ENCODE measurements at regions not wholly inside any gene's neighbourhood (a gene's known extent, or its start where the extent isn't known, plus 50 kb on each side); places are given as distances from the start of the nearest gene placed in this dataset.

DNA sequence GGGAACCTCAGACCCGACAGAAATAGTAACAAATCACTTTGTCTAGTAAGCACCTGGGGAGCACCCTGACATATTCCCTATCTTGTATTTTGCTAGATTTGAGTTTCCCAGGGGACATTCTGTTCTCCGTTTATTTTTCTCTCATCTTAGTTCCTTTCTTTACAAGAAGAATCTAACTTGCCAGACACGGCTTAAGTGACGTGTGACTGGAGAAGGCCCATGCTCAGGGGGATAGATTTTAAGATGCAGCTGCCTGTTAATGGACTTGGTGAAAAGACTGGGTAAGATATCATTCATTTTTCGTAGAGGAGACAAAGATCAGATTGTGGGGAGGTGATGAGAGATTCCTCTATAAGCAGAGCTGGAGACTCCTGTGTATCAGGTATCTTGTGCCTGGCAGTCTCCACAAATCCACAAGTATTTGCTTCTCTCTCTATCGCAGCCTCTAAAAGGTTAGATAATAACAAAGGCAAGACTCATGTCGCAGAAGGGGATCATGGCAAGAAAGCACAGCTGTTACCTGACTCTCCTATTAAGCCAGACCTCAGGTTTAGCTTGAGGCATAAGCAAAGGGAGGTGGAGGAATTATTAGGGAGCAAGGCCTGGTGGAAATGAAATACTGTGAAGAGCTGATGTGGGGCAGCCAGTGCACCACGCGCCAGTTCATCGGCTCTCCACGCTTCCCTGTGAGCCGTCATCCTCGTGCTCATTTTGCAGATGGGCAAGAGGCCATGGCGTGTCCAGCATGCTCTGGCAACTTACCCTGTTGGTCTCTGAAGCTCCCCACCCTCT, 347.2 kb upstream of the TNP1 start:
- peaks cover 66% of the 10 kb centered on the region for H3K27me3 Mint-ChIP-seq
- Histone ChIP-seq H3K36me3 (replicated peaks in 1 of 2; ENCODE audit: control extremely low read depth in 1 of 2, control insufficient read depth in 1 of 2, extremely low read depth in 1 of 2, insufficient read depth in 2 of 2, low read length in 1 of 2) (no peaks in the 10 kb centered on the region), H3K9me3 (ENCODE audit: control extremely low read depth in 1 of 3, control insufficient read depth in 2 of 3, insufficient read depth in 1 of 3, low read length in 2 of 3) (peaks cover 0 to 6% (median 1%) of the 10 kb centered on the region in 3 donors), H3K79me2 (ENCODE audit: control insufficient read depth, insufficient read depth, low read length) (no peaks in the 10 kb centered on the region), H3K4me2 (replicated peaks; ENCODE audit: low read depth, low read length, poor library complexity, severe bottlenecking) (no peak overlapping the region), H3K27ac (ENCODE audit: low read length in 2 of 2) (no peak overlapping the region), H4K20me1 (ENCODE audit: control insufficient read depth, insufficient read depth, low read length, poor library complexity, severe bottlenecking) (no peaks in the 10 kb centered on the region), H3K9ac (ENCODE audit: low read length) (no peak overlapping the region), H3K4me1 (ENCODE audit: control insufficient read depth in 2 of 2, insufficient read depth in 2 of 2, low read length in 2 of 2) (no peaks in the 10 kb centered on the region), H3K4me3 (ENCODE audit: control extremely low read depth in 1 of 5, extremely low read depth in 1 of 5, insufficient read depth in 1 of 5, low read depth in 2 of 5, low read length in 4 of 5) (no peak overlapping the region), H2AFZ (ENCODE audit: insufficient read depth, low read depth, low read length, poor library complexity, severe bottlenecking) (no peak overlapping the region), H3K27me3 (replicated peaks in 1 of 4; ENCODE audit: control extremely low read depth in 1 of 4, control insufficient read depth in 3 of 4, insufficient read depth in 4 of 4, low read length in 3 of 4) (peaks cover 0 to 24% (median 13%) of the 10 kb centered on the region in 4 experiments)
- POLR2A ChIA-PET, result no interaction called here
- TF ChIP-seq EZH2 (IDR thresholded peaks at IDR 0.05; ENCODE audit: borderline replicate concordance, insufficient read depth, low read depth, low read length, poor library complexity, severe bottlenecking) (no peak), CTCF (IDR thresholded peaks at IDR 0.05) (no peak)
- peaks cover 7% of the 10 kb centered on the region for H3K9me3 Mint-ChIP-seq (ENCODE audit: insufficient read depth)
- no peak overlapping the region for H3K4me3 Mint-ChIP-seq
- H3K27ac Mint-ChIP-seq, result no peak overlapping the region
- 86% methylated on average over 10 of the region's 14 CpGs for WGBS (ENCODE audit: insufficient coverage)
- H3K4me1 Mint-ChIP-seq, result no peaks in the 10 kb centered on the region
- CTCF ChIA-PET, result no interaction called here
- intact Hi-C loops (cut with micrococcal nuclease), result no loop called here
- ATAC-seq (ENCODE audit: low read depth) (no peak), DNase-seq (no peak)

DNA sequence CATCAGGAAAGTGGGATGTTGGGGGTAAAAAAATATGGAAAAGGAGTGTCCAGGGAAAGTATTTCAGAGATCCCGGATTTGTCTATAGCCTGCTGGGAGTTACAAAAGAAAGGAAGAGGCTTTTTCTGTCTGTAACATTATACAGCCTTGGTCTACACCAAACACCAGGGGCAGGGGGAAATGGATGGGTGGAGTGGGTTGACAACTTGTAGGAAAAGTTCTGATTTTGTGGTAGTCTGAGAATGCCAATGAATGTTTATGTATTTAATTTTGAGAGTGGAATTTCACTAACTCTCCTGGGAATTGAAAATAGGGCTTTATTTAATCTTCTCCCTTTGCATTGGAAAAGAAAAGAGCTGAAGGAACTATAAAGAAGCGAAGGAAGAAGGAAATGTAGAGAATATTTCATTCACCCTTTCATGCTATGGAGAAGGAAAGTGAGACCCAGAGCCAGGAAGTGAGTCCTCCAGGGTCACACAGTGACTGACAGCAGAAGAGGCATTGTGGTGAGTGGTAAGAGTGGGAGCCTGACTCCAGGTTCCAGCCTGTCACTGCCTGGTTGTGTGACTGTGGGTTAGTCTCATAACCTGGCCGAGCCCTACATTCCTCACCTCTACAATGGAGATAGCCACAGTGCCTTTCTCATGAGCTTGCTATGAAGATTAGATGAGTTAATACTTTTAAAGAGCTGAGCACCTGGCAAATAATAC, 346.3 kb upstream of the TNP1 start:
- DNase-seq, result no peak
- TF ChIP-seq CTCF (IDR thresholded peaks at IDR 0.05) (no peak), EZH2 (IDR thresholded peaks at IDR 0.05; ENCODE audit: borderline replicate concordance, insufficient read depth, low read depth, low read length, poor library complexity, severe bottlenecking) (no peak)
- H3K4me1 ChIP-seq (ENCODE audit: control insufficient read depth in 2 of 2, insufficient read depth in 2 of 2, low read length in 2 of 2), result no peaks in the 10 kb centered on the region
- H3K27ac Mint-ChIP-seq, result no peak overlapping the region
- H3K4me2 ChIP-seq (replicated peaks; ENCODE audit: low read depth, low read length, poor library complexity, severe bottlenecking), result no peak overlapping the region
- POLR2A ChIA-PET, result no interaction called here
- no peak overlapping the region for H3K27ac ChIP-seq (ENCODE audit: low read length in 2 of 2)
- no CpG with 5 or more reads among the region's 3 CpGs for WGBS (ENCODE audit: insufficient coverage)
- H2AFZ ChIP-seq (ENCODE audit: insufficient read depth, low read depth, low read length, poor library complexity, severe bottlenecking), result no peak overlapping the region
- H3K9ac ChIP-seq (ENCODE audit: low read length), result no peak overlapping the region
- no peak overlapping the region for H3K4me3 Mint-ChIP-seq
- H3K79me2 ChIP-seq (ENCODE audit: control insufficient read depth, insufficient read depth, low read length), result no peaks in the 10 kb centered on the region
- peaks cover 61% of the 10 kb centered on the region for H3K27me3 Mint-ChIP-seq
- peaks cover 0 to 20% (median 11%) of the 10 kb centered on the region in 4 experiments for H3K27me3 ChIP-seq (replicated peaks in 1 of 4; ENCODE audit: control extremely low read depth in 1 of 4, control insufficient read depth in 3 of 4, insufficient read depth in 4 of 4, low read length in 3 of 4)
- intact Hi-C loops (cut with micrococcal nuclease), result no loop called here
- H3K4me3 ChIP-seq (ENCODE audit: control extremely low read depth in 1 of 5, extremely low read depth in 1 of 5, insufficient read depth in 1 of 5, low read depth in 2 of 5, low read length in 4 of 5), result no peak overlapping the region
- no peak for ATAC-seq (ENCODE audit: low read depth)
- H3K4me1 Mint-ChIP-seq, result no peaks in the 10 kb centered on the region
- H3K36me3 ChIP-seq (replicated peaks in 1 of 2; ENCODE audit: control extremely low read depth in 1 of 2, control insufficient read depth in 1 of 2, extremely low read depth in 1 of 2, insufficient read depth in 2 of 2, low read length in 1 of 2), result no peaks in the 10 kb centered on the region
- CTCF ChIA-PET, result no interaction called here
- H3K9me3 Mint-ChIP-seq (ENCODE audit: insufficient read depth), result peaks cover 7% of the 10 kb centered on the region
- peaks cover 0 to 6% (median 1%) of the 10 kb centered on the region in 3 donors for H3K9me3 ChIP-seq (ENCODE audit: control extremely low read depth in 1 of 3, control insufficient read depth in 2 of 3, insufficient read depth in 1 of 3, low read length in 2 of 3)
- no peaks in the 10 kb centered on the region for H4K20me1 ChIP-seq (ENCODE audit: control insufficient read depth, insufficient read depth, low read length, poor library complexity, severe bottlenecking)
